ENCODE measurements at regions not wholly inside any gene's neighbourhood (a gene's known extent, or its start where the extent isn't known, plus 50 kb on each side); places are given as distances from the start of the nearest gene placed in this dataset.
"Not testable (repeated sequence)": the region's sequence is repeated elsewhere in the genome, so short reads cannot be mapped to it uniquely, and the experiment has no call there.

DNA sequence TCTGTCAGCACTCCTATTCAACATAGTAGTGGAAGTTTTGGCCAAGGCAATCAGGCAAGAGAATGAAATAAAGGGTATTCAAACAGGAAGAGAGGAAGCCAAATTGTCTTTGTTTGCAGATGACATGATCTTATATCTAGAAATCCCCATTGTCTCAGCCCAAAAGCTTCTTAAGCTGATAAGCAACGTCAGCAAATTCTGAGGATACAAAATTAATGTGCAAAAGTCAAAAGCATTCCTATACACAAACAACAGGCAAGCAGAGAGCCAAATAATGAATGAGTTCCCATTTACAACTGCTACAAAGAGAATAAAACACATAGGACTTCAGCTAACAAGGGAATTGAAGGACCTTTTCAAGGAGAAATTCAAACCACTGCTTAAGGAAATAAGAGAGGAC is 280.4 kb upstream of the LUZP2 start:
- no peak for DNase-seq (ENCODE audit: low read depth in 4 of 4, low spot score in 3 of 4)

DNA sequence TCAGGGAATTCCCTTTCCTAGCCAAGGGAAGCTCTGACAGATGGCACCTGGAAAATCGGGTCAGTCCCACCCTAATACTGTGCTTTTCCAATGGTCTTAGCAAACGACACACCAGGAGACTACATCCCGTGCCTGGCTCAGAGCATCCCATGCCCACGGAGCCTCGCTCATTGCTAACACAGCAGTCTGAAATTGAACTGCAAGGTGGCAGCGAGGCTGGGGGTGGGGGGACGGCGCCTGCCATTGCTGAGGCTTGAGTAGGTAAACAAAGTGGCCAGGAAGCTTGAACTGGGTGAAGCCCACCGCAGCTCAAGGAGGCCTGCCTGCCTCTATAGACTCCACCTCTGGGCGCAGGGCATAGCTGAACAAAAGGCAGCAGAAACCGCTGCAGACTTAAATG is 279.5 kb upstream of the LUZP2 start:
- not testable (repeated sequence) for DNase-seq (ENCODE audit: low read depth in 4 of 4, low spot score in 3 of 4)

DNA sequence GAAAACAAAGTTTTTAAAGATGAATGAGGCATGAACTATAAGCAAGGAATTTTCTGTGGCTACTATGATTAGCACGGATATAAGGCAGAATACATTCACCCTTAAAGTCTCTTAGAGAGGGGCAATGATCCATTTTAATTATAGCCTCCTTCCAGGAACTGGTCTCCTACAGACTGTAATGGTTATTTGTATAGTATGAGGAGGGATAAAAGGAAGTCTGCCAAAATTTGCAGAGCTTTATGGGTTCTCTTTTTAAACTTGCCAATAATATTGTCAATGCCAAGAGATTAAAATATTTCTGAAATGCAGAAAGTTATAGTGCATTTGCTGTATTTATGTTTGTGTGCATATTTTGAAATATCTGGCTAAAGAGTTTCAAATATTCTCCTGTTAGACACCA is 271.4 kb upstream of the LUZP2 start:
- DNase-seq (ENCODE audit: low read depth in 4 of 4, low spot score in 3 of 4): no peak

DNA sequence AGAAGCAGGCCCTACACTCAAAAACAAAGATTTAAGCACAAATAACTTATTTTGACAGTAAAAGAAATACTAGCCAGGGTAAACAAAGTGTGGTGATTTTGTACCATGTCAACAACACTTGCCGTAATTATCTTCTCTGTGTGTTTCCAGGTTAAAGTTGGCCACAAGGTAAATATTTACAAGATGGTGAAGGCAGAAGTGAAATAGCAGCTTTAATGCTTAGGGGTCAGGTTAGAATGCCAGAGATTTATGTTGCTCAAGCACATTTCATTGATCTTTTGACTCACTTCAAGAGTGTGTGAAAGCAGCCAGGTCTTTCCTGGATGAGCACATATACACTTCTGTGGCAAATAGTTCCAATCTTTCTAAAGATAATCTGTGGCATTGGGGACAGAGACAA is 270.2 kb upstream of the LUZP2 start:
- no peak for DNase-seq (ENCODE audit: low read depth in 4 of 4, low spot score in 3 of 4)

DNA sequence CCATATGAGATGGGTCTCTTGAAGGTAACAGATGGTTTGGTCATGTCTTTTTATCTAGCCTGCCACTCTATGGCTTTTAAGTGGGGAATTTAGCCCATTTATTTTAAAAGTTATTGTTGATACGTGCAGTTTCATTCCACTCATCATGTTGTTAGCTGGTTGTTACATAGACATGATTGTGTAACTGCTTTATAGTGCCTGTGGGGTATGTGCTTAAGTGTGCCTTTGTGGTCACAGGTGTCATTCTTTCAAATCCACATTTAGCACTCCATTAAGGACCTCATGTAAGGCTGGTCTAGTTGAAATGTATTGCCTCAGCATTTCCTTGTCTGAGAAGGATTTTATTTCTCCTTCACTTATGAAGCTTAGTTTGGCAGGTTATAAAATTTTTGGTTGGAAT is 263.8 kb upstream of the LUZP2 start:
- DNase-seq (ENCODE audit: low read depth in 4 of 4, low spot score in 3 of 4): no peak

DNA sequence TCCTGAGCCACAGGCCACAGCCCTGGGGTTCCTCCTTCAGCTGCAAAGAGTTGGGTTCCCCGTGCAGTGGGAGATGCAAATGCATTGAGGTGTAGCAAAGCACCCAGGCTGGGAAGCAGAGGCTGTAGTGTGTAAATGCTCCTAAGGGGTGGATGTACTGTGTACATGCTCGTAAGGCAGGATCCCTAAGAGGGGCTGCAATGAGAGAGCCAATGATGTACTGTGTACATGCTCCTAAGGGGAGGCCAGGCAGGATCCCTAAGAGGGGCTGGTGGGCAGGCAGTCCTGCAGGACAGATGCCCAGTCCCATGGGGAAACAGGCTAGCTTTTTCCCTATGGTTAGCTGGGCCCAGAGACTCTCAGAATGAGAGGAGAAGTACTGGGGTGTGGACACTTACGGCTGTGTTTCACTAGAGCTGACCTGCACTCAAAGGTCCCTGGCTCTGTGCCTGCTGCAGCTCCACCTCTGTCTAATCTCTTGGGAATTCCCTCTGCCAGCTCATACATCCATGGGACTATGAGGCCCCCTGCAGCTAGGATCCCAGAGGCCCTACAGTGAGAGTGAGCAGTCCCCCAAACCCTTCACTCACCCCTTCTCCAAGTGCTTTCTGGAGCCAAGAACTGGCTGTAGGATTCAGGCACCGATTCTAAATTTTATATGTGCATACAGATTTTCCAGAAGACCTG is 261.9 kb upstream of the LUZP2 start:
- DNase-seq (ENCODE audit: low read depth in 4 of 4, low spot score in 3 of 4): no peak

DNA sequence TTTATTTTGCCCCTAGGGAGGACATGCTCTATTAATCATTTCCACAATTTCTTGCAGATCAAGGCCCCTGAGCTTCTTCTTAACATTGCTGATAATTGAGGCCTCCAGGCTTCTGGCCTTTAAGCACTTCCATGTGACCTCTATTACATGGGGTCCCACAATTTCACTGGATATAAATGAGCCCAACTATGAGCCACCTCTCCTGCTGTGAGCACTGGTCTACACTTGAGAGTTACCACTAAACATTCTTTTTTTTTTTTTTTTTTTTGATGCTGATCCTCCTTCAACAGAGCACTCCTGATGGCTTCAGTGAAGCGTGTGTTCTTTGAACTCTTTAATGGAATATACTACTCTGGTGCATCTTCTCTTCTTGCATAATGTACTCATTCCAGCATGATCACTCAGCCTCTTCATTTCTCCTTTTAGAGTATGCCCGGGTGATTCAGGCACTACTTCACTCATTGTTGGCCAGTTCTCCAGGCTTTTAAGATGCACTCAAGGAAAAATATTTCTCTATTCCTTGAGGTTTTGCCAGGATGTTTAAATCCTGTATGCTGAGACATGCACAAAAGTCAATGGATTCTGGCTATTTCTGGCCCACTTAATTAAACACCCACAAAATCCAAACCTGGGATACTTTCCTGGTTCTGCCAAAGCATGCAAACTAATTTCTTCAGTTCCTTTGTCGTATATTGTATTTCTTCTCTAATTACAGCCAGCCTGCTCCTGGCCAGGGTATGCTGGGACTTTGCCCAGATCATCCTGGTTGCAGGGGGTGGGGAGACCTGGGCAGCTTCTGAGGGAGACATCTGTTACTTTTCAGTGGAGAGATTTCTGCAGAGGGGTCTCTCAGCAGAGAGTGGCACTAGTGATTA is 257.8 kb upstream of the LUZP2 start:
- no peak for DNase-seq (ENCODE audit: low read depth in 4 of 4, low spot score in 3 of 4)

DNA sequence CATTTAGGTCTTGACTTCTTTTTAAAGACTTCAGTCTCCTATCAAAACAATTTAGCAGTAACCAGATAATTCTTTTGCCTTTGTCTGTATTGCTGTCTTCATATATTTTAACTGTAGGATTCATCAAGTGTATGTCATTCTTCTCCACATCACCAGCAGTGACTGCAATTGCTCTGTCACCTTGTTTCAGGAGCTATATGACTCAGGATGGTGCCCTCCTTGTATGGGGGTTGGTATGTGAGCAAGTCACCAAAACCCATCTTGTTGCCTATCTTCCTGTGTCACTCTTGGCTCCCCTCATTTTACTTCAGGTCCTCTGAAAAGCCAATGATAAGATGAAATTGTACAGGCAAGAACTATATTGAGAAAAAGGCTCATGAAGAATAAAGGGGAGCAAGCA is 256.9 kb upstream of the LUZP2 start:
- no peak for DNase-seq (ENCODE audit: low read depth in 4 of 4, low spot score in 3 of 4)

DNA sequence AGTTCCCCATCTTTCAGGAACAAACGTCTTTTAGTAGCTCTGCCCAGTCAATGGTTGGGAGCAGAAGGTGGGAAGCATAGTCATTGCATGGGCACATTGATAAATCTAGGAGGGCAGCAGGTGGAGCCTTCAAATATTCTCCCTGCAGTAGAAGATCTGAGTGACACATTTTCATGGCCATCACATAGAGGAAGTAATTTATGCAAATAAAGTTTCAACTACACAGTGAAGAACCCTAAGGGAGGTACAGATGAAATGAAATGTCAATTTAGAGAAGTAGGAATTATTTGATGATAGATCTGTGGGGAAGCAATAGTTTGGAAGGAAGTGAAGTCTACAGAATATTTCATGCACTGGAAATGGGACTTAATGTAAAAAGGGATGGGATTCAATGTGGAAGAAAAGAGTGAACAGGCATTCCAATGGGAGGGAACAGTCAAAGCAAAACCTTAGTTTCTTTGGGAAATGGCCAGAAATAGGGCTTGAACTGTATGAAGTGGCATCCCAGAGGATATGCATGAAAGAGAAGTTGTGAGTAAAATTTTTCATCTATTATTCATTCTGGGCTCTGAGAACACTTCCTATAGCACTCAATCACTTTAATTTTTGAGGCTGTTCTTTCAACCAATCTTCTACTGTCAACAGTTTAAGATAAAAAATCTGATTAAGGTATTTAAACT is 256.2 kb upstream of the LUZP2 start:
- no peak for DNase-seq (ENCODE audit: low read depth in 4 of 4, low spot score in 3 of 4)

DNA sequence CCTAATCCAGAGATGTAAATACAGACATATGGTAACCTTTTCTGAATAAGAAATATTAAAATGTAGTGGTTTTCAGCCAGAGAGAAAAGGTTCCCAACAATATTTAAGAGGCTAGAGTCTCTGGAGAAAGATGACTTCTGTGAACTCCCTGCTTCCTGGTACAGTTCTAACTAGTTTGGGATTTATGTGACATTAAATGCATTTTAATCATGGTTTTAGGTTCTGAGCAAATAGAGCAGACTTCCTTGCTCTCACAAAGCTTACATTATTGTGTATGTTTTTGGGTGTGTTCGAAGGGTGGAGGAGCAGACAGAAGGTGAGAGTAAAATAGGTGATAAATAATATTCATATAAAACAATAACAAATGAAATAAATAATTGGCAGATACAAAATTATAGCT is 250.1 kb upstream of the LUZP2 start:
- no peak for DNase-seq (ENCODE audit: low read depth in 4 of 4, low spot score in 3 of 4)

DNA sequence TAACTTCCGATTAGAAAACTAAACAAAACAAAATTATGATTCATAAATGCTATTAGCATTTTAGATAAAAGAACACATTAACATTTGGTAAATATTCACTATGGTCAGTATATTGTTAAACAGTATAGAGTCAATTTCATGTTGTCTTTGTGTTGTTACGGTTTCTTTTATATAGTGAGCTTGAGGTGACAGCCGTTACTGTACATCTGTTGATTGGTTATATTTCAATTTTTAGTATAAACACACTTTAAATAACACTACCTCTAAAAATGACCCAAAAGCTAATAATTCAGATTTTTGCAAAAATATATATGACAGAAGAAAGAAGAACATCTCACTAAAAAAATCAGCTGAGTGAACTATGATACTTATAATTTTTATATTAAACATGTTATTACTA is 249.0 kb upstream of the LUZP2 start:
- DNase-seq (ENCODE audit: low read depth in 4 of 4, low spot score in 3 of 4): no peak

DNA sequence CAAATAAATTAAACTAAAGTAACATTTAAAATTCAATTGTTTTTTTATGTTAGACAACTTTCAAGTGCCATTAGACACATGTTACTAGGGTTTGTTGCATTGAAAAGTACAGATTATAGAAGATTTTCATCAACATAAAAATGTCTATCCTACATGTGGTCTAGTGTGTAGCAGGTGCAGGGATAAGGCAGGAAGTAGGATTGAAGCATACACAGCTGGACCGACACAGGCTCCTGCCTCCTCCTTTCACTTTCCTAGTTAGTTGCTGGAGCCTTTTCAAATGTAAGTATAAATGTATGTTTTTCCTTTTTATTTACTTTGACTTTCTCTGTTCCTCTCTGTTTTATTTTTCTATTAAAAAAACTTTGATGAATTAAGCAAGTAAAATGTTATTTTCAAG is 246.9 kb upstream of the LUZP2 start:
- DNase-seq (ENCODE audit: low read depth in 4 of 4, low spot score in 3 of 4): no peak

DNA sequence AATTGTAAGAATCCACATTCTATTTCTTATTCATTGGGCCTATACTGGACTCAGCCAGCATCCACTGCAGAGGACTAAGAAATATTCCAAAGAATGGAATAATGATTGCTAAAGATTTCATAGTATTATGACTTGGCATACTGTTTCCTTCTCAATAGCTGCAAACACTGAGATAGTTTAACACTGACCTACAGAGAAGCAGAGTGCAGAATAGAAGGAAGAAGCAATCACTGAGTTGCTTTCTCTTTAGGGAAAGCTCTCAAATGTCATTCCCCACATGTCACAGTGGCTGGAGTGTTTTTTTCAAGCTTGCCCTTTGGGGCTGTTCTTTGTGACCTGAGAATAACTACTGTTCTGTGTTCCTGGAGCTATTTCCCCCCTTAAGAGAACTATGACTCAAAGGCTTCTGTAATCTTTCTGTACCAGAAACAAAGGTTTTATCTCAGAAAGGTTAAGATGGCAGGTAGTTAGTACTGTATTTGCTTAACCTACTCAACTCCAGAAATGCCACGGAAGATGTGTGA is 243.6 kb upstream of the LUZP2 start:
- DNase-seq (ENCODE audit: low read depth in 4 of 4, low spot score in 3 of 4): no peak

DNA sequence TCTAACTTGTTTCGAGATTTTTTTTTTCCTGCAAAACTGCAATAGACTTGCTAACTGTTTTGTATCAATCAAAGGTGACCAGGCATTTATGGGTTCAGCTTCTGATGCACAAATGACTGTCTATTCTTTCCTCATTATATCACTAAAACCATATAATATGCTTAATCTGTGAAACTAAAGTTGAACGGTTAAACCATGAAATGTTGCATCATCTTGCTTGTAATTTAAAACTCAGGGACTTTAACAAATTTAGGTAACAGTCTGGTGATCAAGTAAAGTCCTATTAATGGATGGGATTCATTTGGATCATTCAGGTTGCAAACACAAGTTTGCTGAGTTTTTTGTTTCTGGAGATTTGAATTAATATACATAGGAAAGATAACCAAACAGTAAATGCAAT is 232.0 kb upstream of the LUZP2 start:
- no peak for DNase-seq (ENCODE audit: low read depth in 4 of 4, low spot score in 3 of 4)

DNA sequence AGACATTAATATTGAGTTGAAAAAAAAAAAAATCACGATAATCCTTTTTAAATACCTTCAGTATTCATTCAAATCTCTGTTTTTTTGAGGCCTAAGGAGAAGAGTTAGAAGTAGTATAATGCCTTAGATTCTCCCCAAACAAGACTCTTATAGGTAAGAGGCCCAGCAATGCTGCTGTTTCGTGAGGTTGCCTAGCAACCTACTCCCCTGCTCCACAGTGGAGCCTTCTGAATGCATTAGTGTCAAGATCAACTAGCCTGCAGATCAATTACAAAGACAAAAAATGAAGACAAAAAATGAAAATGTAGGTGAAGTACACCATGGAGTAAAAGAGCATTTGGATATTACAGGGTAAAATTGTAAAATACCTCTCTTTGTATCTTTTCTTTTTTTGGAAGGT is 229.8 kb upstream of the LUZP2 start:
- DNase-seq (ENCODE audit: low read depth in 4 of 4, low spot score in 3 of 4): no peak

DNA sequence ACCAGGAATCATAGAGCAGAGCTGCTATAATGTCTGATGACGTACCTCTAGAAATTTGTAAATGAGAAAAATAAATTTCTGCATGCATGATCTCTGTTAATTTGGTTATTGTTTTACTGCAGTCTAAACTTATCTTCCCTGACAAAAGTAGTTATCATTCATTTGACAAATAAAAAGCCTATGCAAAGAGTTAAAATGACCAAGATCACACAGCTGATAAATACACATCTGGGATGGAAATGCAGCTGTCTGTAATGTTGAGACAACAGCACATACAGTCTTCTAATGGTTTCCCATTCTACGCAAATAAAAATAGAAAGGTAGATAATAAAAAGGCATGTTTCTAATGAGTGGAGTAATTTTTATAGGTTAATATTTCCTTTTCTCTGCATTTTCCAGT is 225.1 kb upstream of the LUZP2 start:
- no peak for DNase-seq (ENCODE audit: low read depth in 4 of 4, low spot score in 3 of 4)

DNA sequence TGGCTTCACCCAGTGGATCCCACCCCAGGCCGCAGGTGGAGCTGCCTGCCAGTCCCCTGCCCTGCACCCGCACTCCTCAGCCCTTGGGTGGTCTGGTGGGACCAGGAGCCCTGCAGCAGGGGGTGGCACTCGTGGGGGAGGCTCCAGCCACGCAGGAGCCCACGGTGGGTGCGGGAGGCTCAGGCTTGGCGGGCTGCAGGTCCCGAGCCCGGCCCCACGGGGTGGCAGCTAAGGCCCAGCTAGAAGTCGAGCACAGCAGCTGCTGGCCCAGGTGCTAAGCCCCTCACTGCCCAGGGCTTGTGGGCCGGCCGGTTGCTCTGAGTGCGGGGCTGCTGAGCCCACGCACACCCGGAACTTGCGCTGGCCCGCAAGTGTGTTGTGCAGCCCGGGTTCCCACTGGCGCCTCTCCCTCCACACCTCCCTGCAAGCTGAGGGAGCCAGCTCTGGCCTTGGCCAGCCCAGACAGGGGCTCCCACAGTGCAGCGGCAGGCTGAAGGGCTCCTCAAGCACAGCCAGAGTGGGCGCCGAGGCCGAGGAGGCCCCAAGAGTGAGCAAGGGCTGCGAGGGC is 222.6 kb upstream of the LUZP2 start:
- not testable (repeated sequence) for DNase-seq (ENCODE audit: low read depth in 4 of 4, low spot score in 3 of 4)

DNA sequence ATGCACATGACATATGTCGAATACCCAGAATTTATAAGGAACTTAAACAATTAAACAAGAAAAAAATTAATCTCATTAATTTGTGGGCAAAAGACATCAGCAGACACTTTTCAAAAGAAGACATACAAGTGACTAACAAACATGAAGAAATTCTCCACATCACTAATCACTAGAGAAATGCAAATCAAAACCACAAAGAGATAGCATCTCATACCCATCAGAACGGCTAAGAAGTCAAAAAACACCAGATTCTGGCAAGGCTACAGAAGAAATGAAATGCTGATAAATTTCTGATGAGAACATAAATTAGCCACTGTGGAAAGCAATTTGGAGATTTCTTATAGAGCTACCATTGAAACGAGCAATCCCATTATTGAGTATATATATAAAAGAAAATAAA is 210.6 kb upstream of the LUZP2 start:
- DNase-seq (ENCODE audit: low read depth in 4 of 4, low spot score in 3 of 4): no peak

DNA sequence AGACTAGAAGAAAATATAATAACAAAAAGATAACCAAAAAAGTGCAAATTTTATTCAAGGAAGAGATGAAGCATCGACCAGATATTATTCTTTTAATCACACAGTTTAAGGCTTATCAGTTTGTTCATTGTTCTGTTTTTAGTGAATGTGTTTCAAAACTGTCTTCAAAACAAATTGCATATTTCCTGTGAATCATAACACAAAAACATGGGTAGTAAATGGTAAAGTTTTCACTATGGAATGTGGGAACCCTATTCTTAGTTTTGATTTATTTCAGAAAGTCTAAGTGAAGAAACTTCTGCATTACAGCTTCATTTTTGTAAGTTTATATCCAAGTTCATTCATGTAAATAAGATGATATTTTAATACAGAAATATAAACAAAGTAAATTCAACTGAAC is 207.6 kb upstream of the LUZP2 start:
- DNase-seq (ENCODE audit: low read depth in 4 of 4, low spot score in 3 of 4): no peak

DNA sequence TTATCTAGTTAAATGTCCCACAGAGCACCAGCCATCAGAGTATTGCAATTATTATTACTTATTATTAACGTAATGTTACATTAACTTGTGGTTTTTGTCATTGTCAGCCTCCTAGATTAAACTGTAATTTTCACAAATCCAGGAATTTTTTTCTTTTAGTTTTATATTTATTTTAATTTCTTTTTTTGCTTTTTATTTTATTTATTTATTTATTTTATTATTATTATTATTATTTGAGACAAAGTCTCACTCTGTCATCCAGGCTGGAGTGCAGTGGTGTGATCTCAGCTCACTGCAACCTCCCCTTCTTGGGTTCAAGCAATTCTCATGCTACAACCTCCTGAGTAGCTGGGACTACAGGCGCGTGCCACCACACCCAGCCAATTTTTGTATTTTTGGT is 202.9 kb upstream of the LUZP2 start:
- DNase-seq (ENCODE audit: low read depth in 4 of 4, low spot score in 3 of 4): no peak

DNA sequence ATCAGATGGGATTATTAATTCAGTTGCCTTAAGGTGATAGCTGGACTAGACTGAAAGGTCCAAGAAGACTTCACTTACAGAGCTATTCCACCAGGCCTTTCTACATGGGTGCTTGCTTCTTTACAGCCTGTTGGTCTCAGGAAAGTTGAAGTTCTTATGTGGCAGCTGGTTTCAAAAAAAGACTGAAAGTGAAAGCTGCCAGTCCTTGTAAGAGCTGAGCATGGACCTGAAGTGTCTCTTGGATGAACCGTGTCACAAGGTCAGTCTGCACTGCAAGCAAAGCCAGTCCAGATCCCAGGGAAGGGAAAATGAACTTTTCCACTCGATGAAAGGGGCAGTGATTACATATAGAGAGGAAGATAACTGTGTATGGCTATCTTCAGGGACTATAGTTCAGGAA is 201.5 kb upstream of the LUZP2 start:
- no peak for DNase-seq (ENCODE audit: low read depth in 4 of 4, low spot score in 3 of 4)
